Right lobe of liver (tissue), 4 donors: ENCODE measurements at regions not wholly inside any gene's neighbourhood (a gene's known extent, or its start where the extent isn't known, plus 50 kb on each side); places are given as distances from the start of the nearest gene placed in this dataset.

Source experiments
- CTCF ChIP-seq, 4 donors: fragments of 200-600 bp in 3 of 4; fragments of 450-650 bp in 1 of 4; IDR thresholded peaks; one replicate each; pipeline versions ENCODE4 v1.5.1 to v1.8.0; 2016 to 2022; ENCODE audit warnings: antibody characterized with exemption in 4 of 4, mild to moderate bottlenecking in 2 of 4
- POLR2A ChIP-seq: fragments of 450-650 bp; IDR thresholded peaks from one replicate; pipeline ENCODE4 v1.6.1; 2017; ENCODE audit warnings: antibody characterized with exemption, mild to moderate bottlenecking
- donor health status: DM: no; HTN: no; CAD: no.
- donor health status: DM: no; HTN: no; CAD: no.
- donor health status: DM: no; HTN: yes; CAD: no.

- TF ChIP-seq POLR2A (no peak), CTCF (IDR thresholded peaks at IDR 0.05) (no peak)
These were observed 203.5 kb upstream of the RPL34 start for GRCh38 chr4:108416831-108417230.
